ENCODE measurements at regions not wholly inside any gene's neighbourhood (a gene's known extent, or its start where the extent isn't known, plus 50 kb on each side); places are given as distances from the start of the nearest gene placed in this dataset.

- H3K9me3 ChIP-seq: no peaks in the 10 kb centered on the region
- intact Hi-C loops (cut with DNase I; ENCODE audit: low total_unique reads): no loop called here
- no peak for DNase-seq
- H3K27me3 ChIP-seq: no peaks in the 10 kb centered on the region
- H3K4me3 ChIP-seq: no peak overlapping the region
- no peak for TF ChIP-seq POLR2A (IDR thresholded peaks at IDR 0.05)
- TF ChIP-seq, protein P1, sequence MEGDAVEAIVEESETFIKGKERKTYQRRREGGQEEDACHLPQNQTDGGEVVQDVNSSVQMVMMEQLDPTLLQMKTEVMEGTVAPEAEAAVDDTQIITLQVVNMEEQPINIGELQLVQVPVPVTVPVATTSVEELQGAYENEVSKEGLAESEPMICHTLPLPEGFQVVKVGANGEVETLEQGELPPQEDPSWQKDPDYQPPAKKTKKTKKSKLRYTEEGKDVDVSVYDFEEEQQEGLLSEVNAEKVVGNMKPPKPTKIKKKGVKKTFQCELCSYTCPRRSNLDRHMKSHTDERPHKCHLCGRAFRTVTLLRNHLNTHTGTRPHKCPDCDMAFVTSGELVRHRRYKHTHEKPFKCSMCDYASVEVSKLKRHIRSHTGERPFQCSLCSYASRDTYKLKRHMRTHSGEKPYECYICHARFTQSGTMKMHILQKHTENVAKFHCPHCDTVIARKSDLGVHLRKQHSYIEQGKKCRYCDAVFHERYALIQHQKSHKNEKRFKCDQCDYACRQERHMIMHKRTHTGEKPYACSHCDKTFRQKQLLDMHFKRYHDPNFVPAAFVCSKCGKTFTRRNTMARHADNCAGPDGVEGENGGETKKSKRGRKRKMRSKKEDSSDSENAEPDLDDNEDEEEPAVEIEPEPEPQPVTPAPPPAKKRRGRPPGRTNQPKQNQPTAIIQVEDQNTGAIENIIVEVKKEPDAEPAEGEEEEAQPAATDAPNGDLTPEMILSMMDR (IDR thresholded peaks at IDR 0.05): no peak
- H3K4me1 ChIP-seq: no peaks in the 10 kb centered on the region
- H3K27ac ChIP-seq: no peak overlapping the region
- no peaks in the 10 kb centered on the region for H3K36me3 ChIP-seq
Observed at GRCh38 chr2:18325118-18325517, 235.3 kb downstream of the RDH14 start.

DNA sequence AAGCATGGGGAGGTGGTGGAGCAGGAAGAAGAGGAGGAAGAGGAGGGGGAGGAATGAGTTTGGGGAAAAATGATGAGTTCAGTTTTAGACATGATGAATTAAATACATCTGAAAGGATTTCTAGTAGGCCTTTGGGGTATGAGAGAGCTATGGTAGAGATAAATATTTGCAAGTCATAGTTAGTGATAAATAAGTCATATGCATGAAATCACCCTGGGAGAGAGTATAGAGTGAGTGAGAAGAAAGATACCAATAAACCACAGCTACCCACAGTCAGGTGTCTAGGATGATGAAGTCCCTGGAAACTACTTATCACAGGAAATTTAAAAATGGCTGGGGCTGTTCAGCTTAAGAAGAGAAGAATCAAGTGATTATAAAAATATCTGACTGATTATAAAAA is 240.5 kb downstream of the RDH14 start:
- Histone ChIP-seq H3K4me1 (no peaks in the 10 kb centered on the region), H3K36me3 (no peaks in the 10 kb centered on the region), H3K4me3 (no peak overlapping the region), H3K27me3 (no peaks in the 10 kb centered on the region), H3K27ac (no peak overlapping the region), H3K9me3 (no peaks in the 10 kb centered on the region)
- TF ChIP-seq, protein P1 (IDR thresholded peaks at IDR 0.05): no peak
- TF ChIP-seq POLR2A (IDR thresholded peaks at IDR 0.05): no peak
- intact Hi-C loops (cut with DNase I; ENCODE audit: low total_unique reads): no loop called here
- DNase-seq: no peak

DNA sequence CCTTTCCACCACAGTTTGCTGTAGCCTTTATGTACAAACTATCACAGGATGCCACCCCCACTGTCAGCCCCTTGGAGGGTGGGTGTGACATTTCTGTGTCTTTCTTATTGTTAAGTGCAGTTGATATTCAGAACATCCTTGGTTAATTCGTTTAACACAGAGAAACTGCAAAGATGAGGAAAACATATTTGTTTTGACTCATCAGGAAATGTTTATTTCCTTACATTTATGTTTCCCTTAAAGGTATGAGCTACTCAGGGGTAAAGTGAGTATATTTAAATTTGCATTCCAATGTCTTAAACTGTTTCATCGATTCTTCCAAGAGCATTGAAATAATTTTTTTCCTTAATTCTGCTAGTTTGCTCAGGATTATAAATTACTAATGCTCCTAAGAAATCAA is 243.4 kb downstream of the RDH14 start:
- H3K27ac ChIP-seq: no peak overlapping the region
- no peak for DNase-seq
- TF ChIP-seq POLR2A (IDR thresholded peaks at IDR 0.05): no peak
- TF ChIP-seq, protein P1 (IDR thresholded peaks at IDR 0.05): no peak
- no peaks in the 10 kb centered on the region for H3K4me1 ChIP-seq
- H3K27me3 ChIP-seq: no peaks in the 10 kb centered on the region
- no peaks in the 10 kb centered on the region for H3K9me3 ChIP-seq
- intact Hi-C loops (cut with DNase I; ENCODE audit: low total_unique reads): no loop called here
- H3K4me3 ChIP-seq: no peak overlapping the region
- no peaks in the 10 kb centered on the region for H3K36me3 ChIP-seq

GRCh38 chr2:18312818-18313217 is 247.6 kb downstream of the RDH14 start:
- no peaks in the 10 kb centered on the region for H3K9me3 ChIP-seq
- TF ChIP-seq POLR2A (IDR thresholded peaks at IDR 0.05): no peak
- TF ChIP-seq, protein P1 (IDR thresholded peaks at IDR 0.05): no peak
- no peaks in the 10 kb centered on the region for H3K4me1 ChIP-seq
- no peak overlapping the region for H3K4me3 ChIP-seq
- intact Hi-C loops (cut with DNase I; ENCODE audit: low total_unique reads): no loop called here
- no peaks in the 10 kb centered on the region for H3K27me3 ChIP-seq
- DNase-seq: no peak
- no peaks in the 10 kb centered on the region for H3K36me3 ChIP-seq
- no peak overlapping the region for H3K27ac ChIP-seq

GRCh38 chr2:18311420-18312195 is 248.8 kb downstream of the RDH14 start:
- TF ChIP-seq, protein P1 (IDR thresholded peaks at IDR 0.05): no peak
- no peak for TF ChIP-seq POLR2A (IDR thresholded peaks at IDR 0.05)
- DNase-seq: no peak
- H3K27me3 ChIP-seq: no peaks in the 10 kb centered on the region
- no peaks in the 10 kb centered on the region for H3K36me3 ChIP-seq
- H3K27ac ChIP-seq: peak overlapping the region in 1 of 2 donors; percentile 33
- H3K9me3 ChIP-seq: no peaks in the 10 kb centered on the region
- H3K4me1 ChIP-seq: no peaks in the 10 kb centered on the region
- no peak overlapping the region for H3K4me3 ChIP-seq
- intact Hi-C loops (cut with DNase I; ENCODE audit: low total_unique reads): no loop called here
